HepG2 (cell line): ENCODE measurements at regions not wholly inside any gene's neighbourhood (a gene's known extent, or its start where the extent isn't known, plus 50 kb on each side); places are given as distances from the start of the nearest gene placed in this dataset.

ENCODE experiments used
- ARNT ChIP-seq: fragments of 450-650 bp; IDR thresholded peaks from 2 replicates; pipeline ENCODE4 v1.6.1; 2017
- ARNT2 ChIP-seq: sonication (generic); formaldehyde crosslinking; IDR thresholded peaks from 2 replicates; pipeline ENCODE4 v1.8.0; 2022; ENCODE audit warnings: mild to moderate bottlenecking, low read depth, missing genetic modification reagents, moderate library complexity
- CREM ChIP-seq, 2 experiments: sonication (generic) in 1 of 2; formaldehyde crosslinking in 1 of 2; IDR thresholded peaks; 2 replicates each; pipeline versions ENCODE4 v1.4.0 to v1.6.1; 2016 to 2020; ENCODE audit warnings: antibody characterized with exemption in 1 of 2, mild to moderate bottlenecking in 1 of 2, missing genetic modification reagents in 1 of 2
- GATA4 ChIP-seq: sonication (generic); IDR thresholded peaks from 2 replicates; pipeline ENCODE4 v1.6.1; 2016; ENCODE audit warnings: antibody characterized with exemption, low read depth, borderline replicate concordance
- HNF1A ChIP-seq, 2 experiments: sonication (generic) in 1 of 2; formaldehyde crosslinking in 1 of 2; IDR thresholded peaks; 2 replicates each; pipeline versions ENCODE4 v1.4.0 to v1.6.1; 2016 to 2020; ENCODE audit warnings: borderline replicate concordance in 1 of 2, low read depth in 1 of 2, mild to moderate bottlenecking in 1 of 2, missing genetic modification reagents in 1 of 2
- JUND ChIP-seq: sonication (generic); formaldehyde crosslinking; IDR thresholded peaks from 2 replicates; pipeline ENCODE4 v1.8.0; 2022; ENCODE audit warnings: mild to moderate bottlenecking, missing genetic modification reagents
- KLF11 ChIP-seq: IDR thresholded peaks from 2 replicates; pipeline ENCODE4 v1.6.1; 2016; ENCODE audit warnings: missing compliant biosample characterization
- LRRFIP1 ChIP-seq: sonication (generic); formaldehyde crosslinking; conservative IDR thresholded peaks from 2 replicates; pipeline ENCODE4 v1.4.0; 2020; ENCODE audit warnings: missing genetic modification reagents
- PHB2 ChIP-seq: fragments of 450-650 bp; IDR thresholded peaks from 2 replicates; pipeline ENCODE4 v1.6.1; 2018; ENCODE audit not compliant: partially characterized antibody
- RBM39 ChIP-seq: fragments of 200-400 bp; formaldehyde crosslinking; IDR thresholded peaks from one replicate; pipeline ENCODE4 v1.6.1; 2018; ENCODE audit warnings: antibody characterized with exemption, mild to moderate bottlenecking, low read depth, low read length; ENCODE audit not compliant: poor library complexity, severe bottlenecking
- RXRB ChIP-seq: IDR thresholded peaks from 2 replicates; pipeline ENCODE4 v1.6.1; 2016; ENCODE audit warnings: borderline replicate concordance, missing genetic modification reagents, missing compliant biosample characterization
- TFDP1 ChIP-seq: IDR thresholded peaks from 2 replicates; pipeline ENCODE4 v1.6.1; 2016; ENCODE audit warnings: missing compliant biosample characterization, missing genetic modification reagents, borderline replicate concordance
- TGIF2 ChIP-seq: IDR thresholded peaks from 2 replicates; pipeline ENCODE4 v1.6.1; 2016; ENCODE audit warnings: control low read depth, missing compliant biosample characterization
- ZNF205 ChIP-seq: IDR thresholded peaks from 2 replicates; pipeline ENCODE4 v1.6.1; 2018; ENCODE audit warnings: missing biosample characterization, missing genetic modification reagents
- ZNF629 ChIP-seq: sonication (generic); formaldehyde crosslinking; conservative IDR thresholded peaks from 2 replicates; pipeline ENCODE4 v1.5.0; 2020; ENCODE audit warnings: missing genetic modification reagents
- ZNF691 ChIP-seq: sonication (generic); formaldehyde crosslinking; IDR thresholded peaks from 2 replicates; pipeline ENCODE4 v1.4.0; 2020; ENCODE audit warnings: missing genetic modification reagents, low read depth, mild to moderate bottlenecking, borderline replicate concordance
- ZNF768 ChIP-seq: sonication (generic); formaldehyde crosslinking; IDR thresholded peaks from 2 replicates; pipeline ENCODE4 v1.4.0; 2020; ENCODE audit warnings: missing genetic modification reagents
- ZSCAN22 ChIP-seq: sonication (generic); formaldehyde crosslinking; IDR thresholded peaks from 2 replicates; pipeline ENCODE4 v1.4.0; 2020; ENCODE audit warnings: mild to moderate bottlenecking, missing genetic modification reagents
- ZSCAN29 ChIP-seq: sonication (generic); formaldehyde crosslinking; conservative IDR thresholded peaks from 2 replicates; pipeline ENCODE4 v1.4.0; 2020; ENCODE audit warnings: mild to moderate bottlenecking, missing genetic modification reagents

- peak; percentile 80 for TF ChIP-seq CREM (IDR thresholded peaks at IDR 0.05)
- TF ChIP-seq CREM (CRISPR knock-in tag; IDR thresholded peaks at IDR 0.05) = no peak
- no peak; the same call in 1 of the 2 replicates for TF ChIP-seq ARNT2 (CRISPR knock-in tag)
- TF ChIP-seq ZSCAN22 (CRISPR knock-in tag) = no peak
- TF ChIP-seq ZNF768 = no peak
- TF ChIP-seq GATA4 = 0 out of 2 replicates have a peak, but pooled peaks have one; percentile 32
- TF ChIP-seq PHB2 = no peak
- TF ChIP-seq JUND (CRISPR knock-in tag) = no peak
- no peak for TF ChIP-seq TGIF2 (CRISPR knock-in tag)
- TF ChIP-seq ZNF629 (CRISPR knock-in tag) = no peak; the same call in 1 of the 2 replicates
- TF ChIP-seq RBM39 = no peak
- TF ChIP-seq LRRFIP1 (CRISPR knock-in tag) = no peak
- TF ChIP-seq ZNF691 (CRISPR knock-in tag) = peak; percentile 38; the same call in 1 of the 2 replicates
- TF ChIP-seq HNF1A (IDR thresholded peaks at IDR 0.05; ENCODE audit: low read depth) = no peak
- TF ChIP-seq HNF1A (CRISPR knock-in tag; IDR thresholded peaks at IDR 0.05; ENCODE audit: borderline replicate concordance) = peak; percentile 58; the same call in 1 of the 2 replicates
- TF ChIP-seq RXRB = peak; percentile 85
- TF ChIP-seq ZSCAN29 (CRISPR knock-in tag) = no peak
- TF ChIP-seq ARNT = no peak
- TF ChIP-seq ZNF205 (CRISPR knock-in tag) = peak; percentile 69; the same call in 1 of the 2 replicates
- no peak for TF ChIP-seq KLF11 (CRISPR knock-in tag)
- peak; percentile 50; the same call in 1 of the 2 replicates for TF ChIP-seq TFDP1 (CRISPR knock-in tag)
Observed at GRCh38 chr1:58883037-58883887, 99.4 kb upstream of the JUN start (continued).
